GM12878 (cell line): ENCODE measurements at regions not wholly inside any gene's neighbourhood (a gene's known extent, or its start where the extent isn't known, plus 50 kb on each side); places are given as distances from the start of the nearest gene placed in this dataset.

Experiments
- ATAC-seq: fragments of 200-7000 bp; cut with Tn5 transposase; 3 replicates; pipeline ENCODE4 v1.9.1; 2020; ENCODE audit warnings: mild to moderate bottlenecking, moderate library complexity
- BruUV-seq: library from RNA; stranded (reverse); fragments of 400-500 nt; replicated peaks from 2 replicates; lab custom pipeline; 2021; lab: Mats Ljungman, UMichigan
- CTCF ChIA-PET: fragments of 300-600 bp; sonication (Branson Sonifier 250); formaldehyde crosslinking; extraction: SDS; loops from one replicate; lab custom pipeline; 2021; ENCODE audit warnings: inconsistent platforms; lab: Yijun Ruan, JAX
- POLR2A ChIA-PET: fragments of 350-600 bp; formaldehyde crosslinking; extraction: SDS; loops from one replicate; lab custom pipeline; 2021; ENCODE audit warnings: inconsistent platforms; lab: Charles Lee
- RAD21 ChIA-PET: fragments of 300-600 bp; sonication (Branson Sonifier 250); formaldehyde crosslinking; loops from one replicate; lab custom pipeline; 2023; ENCODE audit warnings: antibody characterized with exemption; ENCODE audit not compliant: unreplicated experiment; lab: Charles Lee
- SMC1A ChIA-PET: fragments of 300-600 bp; sonication (Branson Sonifier 250); formaldehyde crosslinking; loops from one replicate; lab custom pipeline; 2023; ENCODE audit not compliant: unreplicated experiment, uncharacterized antibody; lab: Charles Lee
- DNase-seq: peaks from one replicate; pipeline ENCODE4 v3.0.0-alpha.2; 2011; ENCODE audit warnings: low read depth, low spot score
- FAIRE-seq: peaks from 3 replicates; lab custom pipeline; 2011; peaks lifted over from hg19 to GRCh38; lab: Jason Lieb, UNC
- H2AFZ ChIP-seq: 2 replicates; pipeline ENCODE4 v1.6.0; 2011; ENCODE audit warnings: low read depth, low read length, control low read depth; ENCODE audit not compliant: control insufficient read depth
- H3K27ac ChIP-seq: 2 replicates; pipeline ENCODE4 v1.5.1; 2011; ENCODE audit warnings: control low read depth; ENCODE audit not compliant: control insufficient read depth, insufficient read depth
- H3K27me3 ChIP-seq, 2 experiments: replicated peaks in 1 of 2; 2 replicates each; pipeline versions ENCODE4 v1.6.0 to v1.6.1; 2011; ENCODE audit warnings: low read length in 1 of 2; ENCODE audit not compliant: control insufficient read depth in 2 of 2, insufficient read depth in 2 of 2
- H3K36me3 ChIP-seq, 2 experiments: 2 replicates each; pipeline ENCODE4 v1.5.1; 2011; ENCODE audit warnings: low read length in 1 of 2; ENCODE audit not compliant: control insufficient read depth in 2 of 2, insufficient read depth in 2 of 2
- H3K4me1 ChIP-seq: 2 replicates; pipeline ENCODE4 v1.6.1; 2011; ENCODE audit warnings: mild to moderate bottlenecking, low read length, moderate library complexity, mixed read lengths; ENCODE audit not compliant: control insufficient read depth, insufficient read depth
- H3K4me2 ChIP-seq: 2 replicates; pipeline ENCODE4 v1.6.0; 2011; ENCODE audit warnings: control low read depth; ENCODE audit not compliant: control insufficient read depth, insufficient read depth
- H3K4me3 ChIP-seq: fragments of 200-600 bp; sonication (generic); 2 replicates; pipeline ENCODE4 v1.5.1; 2016
- H3K79me2 ChIP-seq: 2 replicates; pipeline ENCODE4 v1.6.0; 2011; ENCODE audit warnings: low read length; ENCODE audit not compliant: control insufficient read depth, insufficient read depth
- H3K9ac ChIP-seq: 2 replicates; pipeline ENCODE4 v1.8.0; 2011; ENCODE audit warnings: low read length, control low read depth, mixed read lengths; ENCODE audit not compliant: control insufficient read depth, insufficient read depth
- H3K9me3 ChIP-seq: replicated peaks from 3 replicates; pipeline ENCODE4 v1.5.1; 2011; ENCODE audit warnings: mild to moderate bottlenecking, low read length; ENCODE audit not compliant: control insufficient read depth, insufficient read depth
- H4K20me1 ChIP-seq: 2 replicates; pipeline ENCODE4 v1.6.0; 2011; ENCODE audit not compliant: control insufficient read depth, insufficient read depth
- MEF2A ChIP-seq: IDR thresholded peaks from 2 replicates; pipeline ENCODE4 v1.6.1; 2011; ENCODE audit warnings: low read depth, mild to moderate bottlenecking, low read length, moderate library complexity; ENCODE audit not compliant: insufficient read depth
- MYB ChIP-seq: fragments of 150-350 bp; IDR thresholded peaks from 2 replicates; pipeline ENCODE4 v1.6.1; 2014; ENCODE audit warnings: mild to moderate bottlenecking, low read depth, low read length, borderline replicate concordance
- NBN ChIP-seq: fragments of 450-650 bp; IDR thresholded peaks from 2 replicates; pipeline ENCODE4 v1.6.1; 2016
- NFXL1 ChIP-seq: fragments of 450-650 bp; IDR thresholded peaks from 2 replicates; pipeline ENCODE4 v1.6.1; 2017; ENCODE audit warnings: antibody characterized with exemption, mild to moderate bottlenecking, borderline replicate concordance
- POLR2AphosphoS2 ChIP-seq: IDR thresholded peaks from 2 replicates; pipeline ENCODE4 v1.6.1; 2011; ENCODE audit warnings: low read depth, mild to moderate bottlenecking, low read length, improper control_type of control experiment, moderate library complexity
- RCOR1 ChIP-seq: conservative IDR thresholded peaks from 2 replicates; pipeline ENCODE4 v1.6.1; 2012; ENCODE audit warnings: low read depth, low read length, improper control_type of control experiment
- TCF3 ChIP-seq: IDR thresholded peaks from 2 replicates; pipeline ENCODE4 v1.6.1; 2012; ENCODE audit warnings: low read depth, mild to moderate bottlenecking, low read length, borderline replicate concordance; ENCODE audit not compliant: insufficient read depth
- TCF7 ChIP-seq: IDR thresholded peaks from 2 replicates; pipeline ENCODE4 v1.6.1; 2014; ENCODE audit warnings: antibody characterized with exemption, borderline replicate concordance
- WGBS: methylation state at CpG from one replicate; pipeline ENCODE4 v1.1.6; 2016; ENCODE audit warnings: low lambda C conversion rate; ENCODE audit not compliant: insufficient replicate concordance, insufficient coverage; ENCODE audit errors: missing lambda C conversion rate; 5-methylcytosine and 5-hydroxymethylcytosine counted together
- in situ Hi-C: fragments of 300-500 bp; cut with MboI; formaldehyde crosslinking; loops from 9 replicates; pipeline ENCODE4 v1.14.3; 2018; ENCODE audit warnings: mixed read lengths
- intact Hi-C: fragments of 100-400 bp; cut with micrococcal nuclease; formaldehyde crosslinking; loops from one replicate; pipeline ENCODE4 v1.14.2; 2022; ENCODE audit not compliant: unreplicated experiment

DNA sequence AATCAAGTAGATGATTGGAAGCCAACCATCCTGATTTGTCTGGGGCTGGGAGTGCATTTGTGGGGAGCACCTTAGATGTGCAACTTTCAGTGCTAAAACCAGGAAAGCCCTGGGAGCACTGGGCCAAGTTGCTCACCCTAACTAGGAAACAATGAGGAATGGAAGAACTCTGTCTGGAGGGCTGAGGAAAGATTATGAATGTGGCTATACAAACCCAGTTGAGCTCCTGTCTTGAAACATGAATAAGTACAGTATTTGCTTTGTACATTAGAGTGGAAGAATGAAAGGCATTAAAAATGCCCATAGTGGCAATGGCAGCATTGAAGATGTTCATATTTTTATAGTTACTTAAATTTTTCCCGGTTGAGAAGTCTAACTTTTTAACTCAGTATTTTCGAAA, 121.1 kb downstream of the HDGFL1 start:
- H3K9me3 ChIP-seq: no peaks in the 10 kb centered on the region
- no peaks in the 10 kb centered on the region for H3K36me3 ChIP-seq
- TF ChIP-seq MYB: no peak
- TF ChIP-seq RCOR1: no peak
- no peak for TF ChIP-seq POLR2AphosphoS2
- no peak for TF ChIP-seq NFXL1
- no peak for TF ChIP-seq NBN
- no peak for TF ChIP-seq TCF7
- no peak for TF ChIP-seq TCF3
- ChIA-PET CTCF (no interaction called here), SMC1A (no interaction called here), POLR2A (no interaction called here), RAD21 (no interaction called here)
- H3K79me2 ChIP-seq: no peaks in the 10 kb centered on the region
- no peaks in the 10 kb centered on the region for H4K20me1 ChIP-seq
- in situ Hi-C loops: no loop called here
- 17% methylated on average over 2 of the region's 2 CpGs for WGBS
- no peak overlapping the region for H3K4me2 ChIP-seq
- DNase-seq: no peak
- H3K27me3 ChIP-seq: no peaks in the 10 kb centered on the region
- no peaks in the 10 kb centered on the region for H3K4me1 ChIP-seq
- no peak overlapping the region for H3K4me3 ChIP-seq
- no peak for ATAC-seq
- FAIRE-seq: no peak
- H3K27ac ChIP-seq: no peak overlapping the region
- intact Hi-C loops: no loop called here
- H2AFZ ChIP-seq: no peak overlapping the region
- no TSS peak for BruUV-seq
- H3K9ac ChIP-seq: no peak overlapping the region

DNA sequence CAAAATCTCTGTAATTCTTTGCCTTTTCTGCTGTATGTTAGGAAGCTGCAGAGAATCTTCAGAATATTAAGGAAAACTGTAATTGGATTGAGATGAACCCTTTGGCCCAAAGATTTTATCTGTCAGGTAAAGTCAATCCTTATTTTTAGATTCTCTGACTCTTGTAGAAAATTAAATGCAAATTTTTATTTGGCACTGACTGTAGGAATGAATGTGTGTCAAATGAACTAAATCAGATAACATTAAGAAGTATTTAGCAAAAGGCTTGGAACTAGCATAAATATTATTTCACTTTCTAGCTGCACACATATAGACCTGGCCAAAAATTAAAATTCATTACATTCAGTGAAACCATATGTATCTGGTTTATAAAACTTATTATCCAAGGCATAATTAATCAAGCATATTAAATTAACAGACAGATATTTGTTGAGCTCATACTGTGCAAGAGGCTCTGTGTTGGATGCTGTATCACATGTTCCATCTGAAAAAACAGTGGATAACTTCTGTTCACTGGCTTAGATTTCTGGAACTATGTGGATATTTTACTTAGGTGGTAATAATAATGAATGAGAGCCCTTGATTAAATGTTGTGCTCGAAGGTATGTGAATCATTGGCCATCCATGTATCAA, 124.8 kb downstream of the HDGFL1 start:
- intact Hi-C loops (no loop called here), in situ Hi-C loops (no loop called here)
- Histone ChIP-seq H3K4me2 (no peak overlapping the region), H3K9ac (no peak overlapping the region), H3K4me1 (no peaks in the 10 kb centered on the region), H3K36me3 (no peaks in the 10 kb centered on the region), H3K9me3 (no peaks in the 10 kb centered on the region), H4K20me1 (no peaks in the 10 kb centered on the region), H3K4me3 (no peak overlapping the region), H3K27ac (no peak overlapping the region), H2AFZ (no peak overlapping the region), H3K79me2 (no peaks in the 10 kb centered on the region), H3K27me3 (0 out of 4 replicates have a peak, but pooled peaks cover 0 to 2% of the 10 kb centered on the region in 2 experiments)
- ATAC-seq (no peak), FAIRE-seq (no peak), DNase-seq (no peak)
- ChIA-PET RAD21 (no interaction called here), SMC1A (interaction anchor here (0.9 kb wide), 1 partner anchor 13 kb away, joined by 3 read pairs; no protein-coding TSS in a partner anchor), CTCF (no interaction called here), POLR2A (interaction anchor here (0.6 kb wide), 1 partner anchor 20 kb away, joined by 3 read pairs; no protein-coding TSS in a partner anchor)
- 0% methylated on average over 1 of the region's 1 CpG for WGBS
- no peak for TF ChIP-seq MEF2A
- no TSS peak for BruUV-seq
